ENCODE measurements at regions not wholly inside any gene's neighbourhood (a gene's known extent, or its start where the extent isn't known, plus 50 kb on each side); places are given as distances from the start of the nearest gene placed in this dataset.

GRCh38 chr22:48262596-48263430 lies 1500.4 kb downstream of the TBC1D22A start:
- no peak for TF ChIP-seq CTCF (IDR thresholded peaks at IDR 0.05; ENCODE audit: unreplicated experiment in 3 of 3)
- Mint-ChIP-seq H3K27me3 (ENCODE audit: low read depth) (peaks cover 47% of the 10 kb centered on the region), H3K36me3 (ENCODE audit: low read depth) (no peaks in the 10 kb centered on the region), H3K27ac (no peak overlapping the region), H3K4me3 (no peak overlapping the region), H3K4me1 (peaks cover 11% of the 10 kb centered on the region), H3K9me3 (no peaks in the 10 kb centered on the region)

- no peaks in the 10 kb centered on the region for H3K36me3 Mint-ChIP-seq (ENCODE audit: low read depth)
- TF ChIP-seq CTCF (IDR thresholded peaks at IDR 0.05; ENCODE audit: unreplicated experiment in 3 of 3), result no peak
- H3K4me1 Mint-ChIP-seq, result peaks cover 17% of the 10 kb centered on the region
- H3K27ac Mint-ChIP-seq, result no peak overlapping the region
- no peaks in the 10 kb centered on the region for H3K9me3 Mint-ChIP-seq
- H3K27me3 Mint-ChIP-seq (ENCODE audit: low read depth), result peaks cover 44% of the 10 kb centered on the region
- H3K4me3 Mint-ChIP-seq, result no peak overlapping the region
These were observed 1499.3 kb downstream of the TBC1D22A start for GRCh38 chr22:48261706-48262105.

- no peak for TF ChIP-seq CTCF (IDR thresholded peaks at IDR 0.05; ENCODE audit: unreplicated experiment in 3 of 3)
- H3K9me3 Mint-ChIP-seq, result no peaks in the 10 kb centered on the region
- no peak overlapping the region for H3K4me3 Mint-ChIP-seq
- H3K27ac Mint-ChIP-seq, result no peak overlapping the region
- peaks cover 43% of the 10 kb centered on the region for H3K27me3 Mint-ChIP-seq (ENCODE audit: low read depth)
- peaks cover 17% of the 10 kb centered on the region for H3K4me1 Mint-ChIP-seq
- H3K36me3 Mint-ChIP-seq (ENCODE audit: low read depth), result no peaks in the 10 kb centered on the region
These were observed 1498.7 kb downstream of the TBC1D22A start for GRCh38 chr22:48261048-48261621.

- peaks cover 17% of the 10 kb centered on the region for H3K4me1 Mint-ChIP-seq
- H3K27me3 Mint-ChIP-seq (ENCODE audit: low read depth), result peaks cover 49% of the 10 kb centered on the region
- no peak overlapping the region for H3K4me3 Mint-ChIP-seq
- H3K36me3 Mint-ChIP-seq (ENCODE audit: low read depth), result no peaks in the 10 kb centered on the region
- no peak for TF ChIP-seq CTCF (IDR thresholded peaks at IDR 0.05; ENCODE audit: unreplicated experiment in 3 of 3)
- H3K9me3 Mint-ChIP-seq, result no peaks in the 10 kb centered on the region
- no peak overlapping the region for H3K27ac Mint-ChIP-seq
These were observed 1497.7 kb downstream of the TBC1D22A start for GRCh38 chr22:48259991-48260670.

- H3K27me3 Mint-ChIP-seq (ENCODE audit: low read depth), result peaks cover 60% of the 10 kb centered on the region
- no peaks in the 10 kb centered on the region for H3K9me3 Mint-ChIP-seq
- H3K36me3 Mint-ChIP-seq (ENCODE audit: low read depth), result no peaks in the 10 kb centered on the region
- no peak overlapping the region for H3K27ac Mint-ChIP-seq
- peaks cover 29% of the 10 kb centered on the region for H3K4me1 Mint-ChIP-seq
- no peak overlapping the region for H3K4me3 Mint-ChIP-seq
- no peak for TF ChIP-seq CTCF (IDR thresholded peaks at IDR 0.05; ENCODE audit: unreplicated experiment in 3 of 3)
These were observed 1496.4 kb downstream of the TBC1D22A start for GRCh38 chr22:48258811-48259210.

All from nephron (organoid).